Fibroblast of mammary gland (primary cell): ENCODE measurements at regions not wholly inside any gene's neighbourhood (a gene's known extent, or its start where the extent isn't known, plus 50 kb on each side); places are given as distances from the start of the nearest gene placed in this dataset.
A peak's percentile ranks its signal among the peaks of the same experiment; 100 is the strongest.

Experiments
- DNase-seq: peaks from one replicate; pipeline ENCODE4 v3.0.0-alpha.2; 2010; ENCODE audit warnings: low read depth
- H3K4me3 ChIP-seq: 2 replicates; pipeline ENCODE4 v1.5.1; 2011; ENCODE audit warnings: low read depth, mild to moderate bottlenecking, low read length, moderate library complexity; ENCODE audit not compliant: control insufficient read depth
- CTCF ChIP-seq: conservative IDR thresholded peaks from 2 replicates; pipeline ENCODE4 v1.5.1; 2011; ENCODE audit warnings: low read depth, low read length, inconsistent platforms; ENCODE audit not compliant: control insufficient read depth, insufficient read depth

GRCh38 chr3:72171946-72172345 lies 387.0 kb upstream of the PROK2 start:
- no peak overlapping the region for H3K4me3 ChIP-seq
- no peak for DNase-seq
- TF ChIP-seq CTCF: no peak

- peak; percentile 70 for DNase-seq
- no peak overlapping the region for H3K4me3 ChIP-seq
- TF ChIP-seq CTCF: no peak
Measured at GRCh38 chr3:72171463-72171881, 386.5 kb upstream of the PROK2 start.

GRCh38 chr3:72169561-72170472 lies 384.9 kb upstream of the PROK2 start:
- no peak for TF ChIP-seq CTCF
- H3K4me3 ChIP-seq: no peak overlapping the region
- DNase-seq: no peak

GRCh38 chr3:72169120-72169519 lies 384.2 kb upstream of the PROK2 start:
- DNase-seq: no peak
- no peak for TF ChIP-seq CTCF
- no peak overlapping the region for H3K4me3 ChIP-seq

GRCh38 chr3:72165808-72166207 lies 380.9 kb upstream of the PROK2 start:
- no peak for TF ChIP-seq CTCF
- DNase-seq: no peak

GRCh38 chr3:72165317-72165716 lies 380.4 kb upstream of the PROK2 start:
- no peak overlapping the region for H3K4me3 ChIP-seq
- TF ChIP-seq CTCF: no peak
- DNase-seq: peak; percentile 54

More at GRCh38 chr3:72165808-72166207, 380.9 kb upstream of the PROK2 start:
- H3K4me3 ChIP-seq: no peak overlapping the region
